ENCODE measurements at regions not wholly inside any gene's neighbourhood (a gene's known extent, or its start where the extent isn't known, plus 50 kb on each side); places are given as distances from the start of the nearest gene placed in this dataset.

GRCh38 chr4:27764526-27764837, 903.8 kb downstream of the STIM2 start:
- no peak for DNase-seq (ENCODE audit: low read depth)
- no peak overlapping the region for H3K4me3 ChIP-seq (ENCODE audit: low read depth, low read length)
- no peak for TF ChIP-seq CTCF (IDR thresholded peaks at IDR 0.05; ENCODE audit: insufficient read depth, low read length)

GRCh38 chr4:27770895-27771294, 910.3 kb downstream of the STIM2 start:
- no peak for DNase-seq (ENCODE audit: low read depth)
- H3K4me3 ChIP-seq (ENCODE audit: low read depth, low read length): no peak overlapping the region
- no peak for TF ChIP-seq CTCF (IDR thresholded peaks at IDR 0.05; ENCODE audit: insufficient read depth, low read length)

- no peak overlapping the region for H3K4me3 ChIP-seq (ENCODE audit: low read depth, low read length)
- TF ChIP-seq CTCF (IDR thresholded peaks at IDR 0.05; ENCODE audit: insufficient read depth, low read length): no peak
Observed at GRCh38 chr4:27775156-27775555, 914.5 kb downstream of the STIM2 start.

GRCh38 chr4:27779827-27780226, 919.2 kb downstream of the STIM2 start:
- DNase-seq (ENCODE audit: low read depth): no peak
- no peak for TF ChIP-seq CTCF (IDR thresholded peaks at IDR 0.05; ENCODE audit: insufficient read depth, low read length)
- no peak overlapping the region for H3K4me3 ChIP-seq (ENCODE audit: low read depth, low read length)

More at GRCh38 chr4:27775156-27775555, 914.5 kb downstream of the STIM2 start:
- DNase-seq (ENCODE audit: low read depth): no peak

- no peak overlapping the region for H3K4me3 ChIP-seq (ENCODE audit: low read depth, low read length)
- no peak for DNase-seq (ENCODE audit: low read depth)
- no peak for TF ChIP-seq CTCF (IDR thresholded peaks at IDR 0.05; ENCODE audit: insufficient read depth, low read length)
Observed at GRCh38 chr4:27787195-27787594, 926.6 kb downstream of the STIM2 start.

GRCh38 chr4:27789773-27790172, 929.1 kb downstream of the STIM2 start:
- DNase-seq (ENCODE audit: low read depth): no peak
- no peak for TF ChIP-seq CTCF (IDR thresholded peaks at IDR 0.05; ENCODE audit: insufficient read depth, low read length)
- H3K4me3 ChIP-seq (ENCODE audit: low read depth, low read length): no peak overlapping the region

- DNase-seq (ENCODE audit: low read depth): no peak
- TF ChIP-seq CTCF (IDR thresholded peaks at IDR 0.05; ENCODE audit: insufficient read depth, low read length): no peak
- no peak overlapping the region for H3K4me3 ChIP-seq (ENCODE audit: low read depth, low read length)
Observed at GRCh38 chr4:27790911-27791310, 930.3 kb downstream of the STIM2 start.

Data from fibroblast of the aortic adventitia (primary cell).